ENCODE measurements at regions not wholly inside any gene's neighbourhood (a gene's known extent, or its start where the extent isn't known, plus 50 kb on each side); places are given as distances from the start of the nearest gene placed in this dataset.

DNA sequence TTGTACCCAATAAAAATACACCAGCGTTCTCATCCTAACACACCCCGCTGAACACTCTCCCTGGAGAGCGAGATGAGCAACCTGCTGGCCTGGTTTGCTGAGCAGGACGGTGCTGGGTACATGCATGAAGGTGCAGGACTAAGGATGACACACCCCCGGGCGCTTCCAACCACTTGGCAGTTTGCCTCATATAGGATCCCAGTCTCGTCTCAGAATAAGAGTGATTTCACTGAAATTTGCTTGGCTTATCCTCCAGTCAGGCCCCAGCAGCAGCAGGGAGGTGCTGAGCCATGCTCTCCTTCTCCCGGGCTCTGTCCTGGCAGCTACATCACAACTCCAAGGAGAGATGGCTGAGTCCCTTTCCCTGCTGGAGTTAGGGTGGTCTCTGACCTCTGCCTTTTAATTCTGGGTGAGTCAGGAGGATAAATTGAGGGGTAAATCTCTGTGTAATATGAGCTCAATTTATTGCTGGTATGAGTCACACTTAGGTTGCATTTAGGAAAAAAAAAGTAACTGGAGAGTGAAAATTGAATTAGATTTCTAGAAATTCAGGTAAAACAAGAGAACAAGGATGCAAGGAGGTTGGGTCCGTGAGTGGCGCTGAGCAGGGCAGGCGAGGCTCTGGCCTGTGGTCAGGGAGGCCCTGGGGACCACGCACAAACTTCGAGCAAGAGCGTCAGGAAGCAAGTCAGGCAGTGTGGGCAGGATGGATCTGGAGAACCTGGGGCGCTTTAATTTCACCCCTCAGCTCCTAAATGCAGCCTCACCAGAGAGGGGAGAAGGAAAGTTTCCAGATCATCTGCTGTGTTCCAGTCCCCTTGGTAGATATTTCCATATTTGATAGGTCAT lies 974.0 kb downstream of the TBC1D22A start:
- WGBS, 2 donors: 69 to 81% methylated on average over 15 of the region's 15 CpGs
- H3K27ac ChIP-seq: no peak overlapping the region
- peaks cover 0 to 4% (median 0%) of the 10 kb centered on the region in 4 donors for H3K9me3 ChIP-seq
- H3K4me1 ChIP-seq: no peaks in the 10 kb centered on the region
- H3K27me3 ChIP-seq: no peaks in the 10 kb centered on the region
- intact Hi-C loops (cut with DNase I): no loop called here
- no peaks in the 10 kb centered on the region for H3K36me3 ChIP-seq
- DNase-seq: no peak
- TF ChIP-seq, protein P1, sequence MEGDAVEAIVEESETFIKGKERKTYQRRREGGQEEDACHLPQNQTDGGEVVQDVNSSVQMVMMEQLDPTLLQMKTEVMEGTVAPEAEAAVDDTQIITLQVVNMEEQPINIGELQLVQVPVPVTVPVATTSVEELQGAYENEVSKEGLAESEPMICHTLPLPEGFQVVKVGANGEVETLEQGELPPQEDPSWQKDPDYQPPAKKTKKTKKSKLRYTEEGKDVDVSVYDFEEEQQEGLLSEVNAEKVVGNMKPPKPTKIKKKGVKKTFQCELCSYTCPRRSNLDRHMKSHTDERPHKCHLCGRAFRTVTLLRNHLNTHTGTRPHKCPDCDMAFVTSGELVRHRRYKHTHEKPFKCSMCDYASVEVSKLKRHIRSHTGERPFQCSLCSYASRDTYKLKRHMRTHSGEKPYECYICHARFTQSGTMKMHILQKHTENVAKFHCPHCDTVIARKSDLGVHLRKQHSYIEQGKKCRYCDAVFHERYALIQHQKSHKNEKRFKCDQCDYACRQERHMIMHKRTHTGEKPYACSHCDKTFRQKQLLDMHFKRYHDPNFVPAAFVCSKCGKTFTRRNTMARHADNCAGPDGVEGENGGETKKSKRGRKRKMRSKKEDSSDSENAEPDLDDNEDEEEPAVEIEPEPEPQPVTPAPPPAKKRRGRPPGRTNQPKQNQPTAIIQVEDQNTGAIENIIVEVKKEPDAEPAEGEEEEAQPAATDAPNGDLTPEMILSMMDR (IDR thresholded peaks at IDR 0.05): no peak
- TF ChIP-seq POLR2AphosphoS5 (IDR thresholded peaks at IDR 0.05): no peak
- TF ChIP-seq EP300 (IDR thresholded peaks at IDR 0.05): no peak
- TF ChIP-seq POLR2A (IDR thresholded peaks at IDR 0.05): no peak
- H3K4me3 ChIP-seq: no peak overlapping the region

DNA sequence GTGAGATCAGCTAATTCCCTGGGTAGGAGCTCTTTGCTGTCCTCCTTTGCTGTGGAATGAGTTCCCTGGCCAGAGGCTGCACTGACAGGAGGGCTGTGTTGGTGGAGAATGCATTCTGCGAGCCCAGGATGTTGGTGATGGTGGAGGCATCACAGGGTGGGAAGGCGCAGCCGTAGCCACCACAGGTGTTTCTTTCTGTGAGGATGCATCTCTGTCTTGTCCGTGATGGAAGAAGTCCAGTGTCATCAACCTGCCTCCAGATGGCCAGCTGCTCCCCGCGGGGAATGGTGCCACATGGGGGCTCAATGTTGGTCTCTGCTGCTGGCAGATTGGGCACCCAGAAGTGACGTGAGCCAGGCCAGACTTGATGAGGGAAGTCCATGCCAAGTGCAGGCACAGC lies 972.1 kb downstream of the TBC1D22A start:
- intact Hi-C loops (cut with DNase I): no loop called here
- no peak for TF ChIP-seq POLR2A (IDR thresholded peaks at IDR 0.05)
- TF ChIP-seq, protein P1 (IDR thresholded peaks at IDR 0.05): no peak
- TF ChIP-seq POLR2AphosphoS5 (IDR thresholded peaks at IDR 0.05): no peak
- no peak for TF ChIP-seq EP300 (IDR thresholded peaks at IDR 0.05)
- Histone ChIP-seq H3K36me3 (no peaks in the 10 kb centered on the region), H3K9me3 (peaks cover 0 to 10% (median 6%) of the 10 kb centered on the region in 4 donors), H3K27ac (no peak overlapping the region), H3K4me1 (no peaks in the 10 kb centered on the region), H3K27me3 (no peaks in the 10 kb centered on the region), H3K4me3 (no peak overlapping the region)
- no peak for DNase-seq
- 85 to 88% methylated on average over 7 of the region's 7 CpGs for WGBS, 2 donors

DNA sequence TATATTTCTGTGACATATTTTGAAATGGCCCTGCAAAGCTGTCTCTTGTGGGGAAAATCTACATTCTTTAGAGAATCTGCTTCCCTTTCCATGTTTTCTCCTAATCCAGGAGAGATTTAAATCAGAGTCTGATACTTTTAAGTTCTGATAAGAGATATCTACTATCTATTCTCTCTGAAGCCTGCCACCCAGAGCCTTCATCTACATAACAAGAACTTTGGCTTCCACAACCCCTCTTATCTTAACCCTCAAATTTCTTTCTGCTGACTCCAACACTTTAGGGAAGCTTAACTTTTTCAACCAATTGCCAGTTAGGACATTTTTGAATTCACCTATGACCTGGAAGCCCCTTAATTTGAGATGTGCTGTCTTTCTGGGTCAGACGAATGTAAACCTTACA lies 965.2 kb downstream of the TBC1D22A start:
- WGBS, 2 donors: 39 to 70% methylated on average over 1 of the region's 1 CpG
- no peaks in the 10 kb centered on the region for H3K27me3 ChIP-seq
- intact Hi-C loops (cut with DNase I): no loop called here
- no peaks in the 10 kb centered on the region for H3K36me3 ChIP-seq
- H3K4me1 ChIP-seq: no peaks in the 10 kb centered on the region
- H3K9me3 ChIP-seq: peaks cover 0 to 12% (median 5%) of the 10 kb centered on the region in 4 donors
- H3K27ac ChIP-seq: no peak overlapping the region
- no peak for TF ChIP-seq POLR2AphosphoS5 (IDR thresholded peaks at IDR 0.05)
- TF ChIP-seq POLR2A (IDR thresholded peaks at IDR 0.05): no peak
- TF ChIP-seq EP300 (IDR thresholded peaks at IDR 0.05): no peak
- TF ChIP-seq, protein P1 (IDR thresholded peaks at IDR 0.05): no peak
- no peak overlapping the region for H3K4me3 ChIP-seq
- no peak for DNase-seq

DNA sequence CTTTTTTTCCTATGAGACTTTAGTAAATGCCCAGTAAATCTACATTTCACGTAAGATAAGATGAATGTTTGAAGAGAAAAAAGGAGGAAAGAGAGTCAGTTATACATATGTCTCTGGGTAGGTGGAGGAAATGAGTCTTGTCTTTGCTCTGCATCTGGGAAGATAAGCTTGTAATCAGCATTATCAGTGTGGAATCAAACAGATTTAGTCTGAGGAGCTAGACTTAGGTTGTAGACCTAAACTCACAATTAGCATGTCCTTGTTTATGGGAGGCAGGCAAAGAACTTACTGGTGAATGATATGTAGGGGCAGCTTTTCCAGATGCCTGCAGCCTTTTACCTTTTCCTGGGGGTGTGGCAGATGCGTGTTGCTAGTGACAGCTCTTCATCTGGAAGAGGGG lies 962.3 kb downstream of the TBC1D22A start:
- intact Hi-C loops (cut with DNase I): no loop called here
- Histone ChIP-seq H3K9me3 (peaks cover 0 to 4% (median 0%) of the 10 kb centered on the region in 4 donors), H3K27me3 (peaks cover 0 to 10% (median 0%) of the 10 kb centered on the region in 3 donors), H3K4me1 (no peaks in the 10 kb centered on the region), H3K27ac (no peak overlapping the region), H3K4me3 (no peak overlapping the region), H3K36me3 (no peaks in the 10 kb centered on the region)
- DNase-seq: no peak
- 45 to 51% methylated on average over 2 of the region's 2 CpGs for WGBS, 2 donors
- TF ChIP-seq EP300 (IDR thresholded peaks at IDR 0.05) (no peak), POLR2A (IDR thresholded peaks at IDR 0.05) (no peak), POLR2AphosphoS5 (IDR thresholded peaks at IDR 0.05) (no peak)
- TF ChIP-seq, protein P1 (IDR thresholded peaks at IDR 0.05): no peak
